ENCODE measurements at regions not wholly inside any gene's neighbourhood (a gene's known extent, or its start where the extent isn't known, plus 50 kb on each side); places are given as distances from the start of the nearest gene placed in this dataset.

GRCh38 chr3:152760024-152760563 is 74.8 kb upstream of the P2RY1 start:
- TF ChIP-seq CTCF (IDR thresholded peaks at IDR 0.05; ENCODE audit: borderline replicate concordance, insufficient read depth, low read depth, low read length), result no peak

GRCh38 chr3:152760591-152760990 is 74.3 kb upstream of the P2RY1 start:
- no peak for TF ChIP-seq CTCF (IDR thresholded peaks at IDR 0.05; ENCODE audit: borderline replicate concordance, insufficient read depth, low read depth, low read length)
- H3K4me3 ChIP-seq (ENCODE audit: low read depth, low read length), result no peak overlapping the region

More at GRCh38 chr3:152760024-152760563, 74.8 kb upstream of the P2RY1 start:
- H3K4me3 ChIP-seq (ENCODE audit: low read depth, low read length), result no peak overlapping the region

GRCh38 chr3:152768478-152768877 is 66.5 kb upstream of the P2RY1 start:
- H3K4me3 ChIP-seq (ENCODE audit: low read depth, low read length), result no peak overlapping the region
- no peak for TF ChIP-seq CTCF (IDR thresholded peaks at IDR 0.05; ENCODE audit: borderline replicate concordance, insufficient read depth, low read depth, low read length)

GRCh38 chr3:152769523-152769922 is 65.4 kb upstream of the P2RY1 start:
- no peak overlapping the region for H3K4me3 ChIP-seq (ENCODE audit: low read depth, low read length)
- TF ChIP-seq CTCF (IDR thresholded peaks at IDR 0.05; ENCODE audit: borderline replicate concordance, insufficient read depth, low read depth, low read length), result no peak

- H3K4me3 ChIP-seq (ENCODE audit: low read depth, low read length), result no peak overlapping the region
- no peak for TF ChIP-seq CTCF (IDR thresholded peaks at IDR 0.05; ENCODE audit: borderline replicate concordance, insufficient read depth, low read depth, low read length)
These were observed 64.6 kb upstream of the P2RY1 start for GRCh38 chr3:152770296-152770695.

- no peak for TF ChIP-seq CTCF (IDR thresholded peaks at IDR 0.05; ENCODE audit: borderline replicate concordance, insufficient read depth, low read depth, low read length)
- no peak overlapping the region for H3K4me3 ChIP-seq (ENCODE audit: low read depth, low read length)
These were observed 63.8 kb upstream of the P2RY1 start for GRCh38 chr3:152771120-152771519.

- H3K4me3 ChIP-seq (ENCODE audit: low read depth, low read length), result no peak overlapping the region
- TF ChIP-seq CTCF (IDR thresholded peaks at IDR 0.05; ENCODE audit: borderline replicate concordance, insufficient read depth, low read depth, low read length), result no peak
These were observed 62.2 kb upstream of the P2RY1 start for GRCh38 chr3:152772674-152773225.
